Posterior cingulate gyrus (tissue), 11 donors: ENCODE measurements at regions not wholly inside any gene's neighbourhood (a gene's known extent, or its start where the extent isn't known, plus 50 kb on each side); places are given as distances from the start of the nearest gene placed in this dataset.
"Not testable (repeated sequence)": the region's sequence is repeated elsewhere in the genome, so short reads cannot be mapped to it uniquely, and the experiment has no call there.

Experiments
- DNase-seq, 10 donors: peaks; one replicate each; pipeline versions ENCODE4 v3.0.0 to v3.0.0-alpha.2; 2020 to 2021; ENCODE audit warnings: mixed read lengths in 3 of 10
- intact Hi-C: fragments of 100-400 bp; cut with DNase I; formaldehyde crosslinking; loops from one replicate; pipeline ENCODE4 v1.15.1; 2023

- no peak for DNase-seq
- intact Hi-C loops, result no loop called here
These were observed 385.7 kb downstream of the MBD2 start for GRCh38 chr18:53838746-53839145.

DNA sequence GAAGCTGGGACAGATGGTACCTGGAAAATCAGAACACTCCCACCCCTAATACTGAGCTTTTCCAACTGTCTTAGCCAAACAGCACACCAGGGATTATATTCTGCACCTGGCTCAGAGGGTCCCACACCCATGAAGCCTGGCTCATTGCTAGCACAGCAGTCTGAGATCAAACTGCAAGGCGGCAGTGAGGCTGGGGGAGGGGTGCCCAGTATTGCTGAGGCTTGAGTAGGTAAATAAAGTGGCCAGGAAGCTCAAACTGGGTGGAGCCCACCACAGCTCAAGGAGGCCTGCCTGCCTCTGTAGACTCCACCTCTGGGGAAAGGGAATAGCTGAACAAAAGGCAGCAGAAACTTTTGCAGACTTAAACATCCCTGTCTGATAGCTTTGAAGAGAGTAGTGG lies 403.3 kb downstream of the MBD2 start:
- DNase-seq, intact Hi-C loops: not testable (repeated sequence)

- DNase-seq, result no peak
- intact Hi-C loops, result no loop called here
These were observed 404.8 kb downstream of the MBD2 start for GRCh38 chr18:53819671-53820070.

DNA sequence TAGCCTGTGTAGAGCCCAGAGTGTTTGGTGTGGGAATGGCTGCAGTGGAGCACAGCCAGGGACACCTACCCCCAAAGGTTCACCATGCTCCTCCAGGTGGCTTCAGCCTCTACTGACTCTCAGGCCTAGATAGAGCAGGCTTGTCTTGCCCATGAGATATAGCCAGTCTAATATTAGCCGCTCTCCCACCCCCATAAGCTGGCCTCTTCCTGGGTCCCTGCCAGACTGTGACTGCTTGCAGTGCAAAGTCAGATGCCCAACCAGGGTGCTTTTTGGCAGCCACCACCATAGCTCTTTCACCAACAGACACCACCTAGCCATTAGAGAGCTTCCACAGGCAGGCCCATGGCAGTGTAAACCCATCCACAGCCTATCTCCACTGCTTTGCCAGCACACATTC lies 405.3 kb downstream of the MBD2 start:
- DNase-seq, result no peak
- intact Hi-C loops, result no loop called here

- intact Hi-C loops, result no loop called here
These were observed 406.2 kb downstream of the MBD2 start for GRCh38 chr18:53817976-53818950.

DNA sequence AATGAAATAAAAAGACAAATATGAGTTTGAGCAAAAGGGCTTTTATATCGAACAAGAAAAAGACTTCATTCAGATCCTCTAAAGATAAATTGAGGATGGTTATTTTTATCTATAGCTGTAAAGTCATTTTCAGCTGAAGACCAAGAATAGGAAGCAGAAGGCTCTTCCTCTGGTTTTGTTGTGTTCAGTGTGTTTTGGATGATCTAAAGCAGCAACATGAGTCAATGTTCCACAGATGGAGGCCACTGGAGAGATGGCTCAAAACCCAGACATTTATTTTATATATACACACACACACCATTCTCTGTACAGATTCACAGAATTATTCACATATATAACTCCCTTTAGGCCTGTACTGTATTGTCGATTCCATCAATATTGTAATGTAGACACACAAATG lies 424.3 kb downstream of the MBD2 start:
- intact Hi-C loops, result no loop called here
- no peak for DNase-seq

More at GRCh38 chr18:53817976-53818950, 406.2 kb downstream of the MBD2 start:
- DNase-seq, result no peak

- no peak for DNase-seq
- intact Hi-C loops, result no loop called here
These were observed 425.3 kb downstream of the MBD2 start for GRCh38 chr18:53799134-53799533.

DNA sequence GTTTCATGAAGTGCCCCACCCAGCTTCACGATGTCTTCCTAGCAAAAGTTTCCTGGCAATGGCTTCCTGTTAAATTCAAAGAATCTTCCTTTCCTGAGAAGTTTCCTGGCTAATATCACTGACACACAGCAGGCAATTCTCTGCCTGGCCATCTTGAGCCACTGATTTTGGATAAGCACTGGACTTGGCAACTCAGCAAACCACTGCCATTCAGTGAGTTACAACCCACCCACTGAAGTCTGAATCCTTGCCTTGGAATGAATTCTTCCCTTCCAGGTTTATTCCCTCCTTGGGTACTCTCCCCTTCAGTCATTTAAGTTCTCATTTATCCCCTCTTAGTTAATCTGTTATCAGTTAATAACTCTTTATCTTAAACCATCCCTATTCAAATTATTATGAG lies 426.0 kb downstream of the MBD2 start:
- intact Hi-C loops, result no loop called here
- DNase-seq, result no peak

DNA sequence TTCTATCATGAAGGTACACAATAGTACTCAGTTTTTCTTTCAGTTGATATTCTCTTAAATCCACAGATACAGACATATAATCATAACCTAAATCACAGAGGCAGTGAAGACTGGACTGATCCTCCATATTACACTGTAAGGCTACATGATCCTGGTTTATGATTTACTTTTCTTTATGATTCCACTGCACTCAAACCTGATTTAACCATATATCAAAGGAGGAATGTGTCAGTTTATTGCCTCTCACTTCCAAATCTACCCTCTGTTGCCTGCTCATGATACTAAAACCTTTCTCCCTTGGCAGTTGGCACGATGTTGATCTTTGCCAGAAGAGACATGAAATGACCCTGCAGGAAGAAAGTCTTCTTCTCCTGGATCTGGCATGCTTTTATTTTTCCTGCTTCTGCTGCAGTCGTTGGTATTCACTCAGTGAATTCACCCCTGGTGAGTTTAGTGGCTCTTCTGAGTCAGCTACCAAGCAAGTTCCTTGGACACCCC lies 426.4 kb downstream of the MBD2 start:
- no peak for DNase-seq
- intact Hi-C loops, result no loop called here

- no peak for DNase-seq
- intact Hi-C loops, result no loop called here
These were observed 428.3 kb downstream of the MBD2 start for GRCh38 chr18:53796040-53796729.

- DNase-seq, result no peak
- intact Hi-C loops, result no loop called here
These were observed 428.9 kb downstream of the MBD2 start for GRCh38 chr18:53795610-53796009.

DNA sequence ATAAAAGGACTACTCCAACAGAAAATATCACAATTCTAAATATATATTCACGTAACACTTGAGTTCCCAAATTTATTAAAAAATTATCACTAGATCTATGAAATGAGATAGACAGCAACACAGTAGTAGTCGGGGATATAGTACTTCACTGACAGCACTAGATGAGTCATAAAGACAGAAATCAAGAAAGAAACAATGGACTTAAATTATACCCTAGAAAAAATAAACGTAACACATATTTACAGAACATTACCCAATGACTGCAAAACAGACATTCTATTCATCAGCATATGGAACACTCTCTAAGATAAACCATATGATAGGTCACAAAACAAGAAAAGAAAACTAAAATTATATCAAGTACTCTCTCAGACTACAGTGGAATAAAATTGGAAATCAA lies 429.4 kb downstream of the MBD2 start:
- intact Hi-C loops, result no loop called here
- DNase-seq, result no peak

- DNase-seq, result no peak
- intact Hi-C loops, result no loop called here
These were observed 431.7 kb downstream of the MBD2 start for GRCh38 chr18:53792762-53793161.

DNA sequence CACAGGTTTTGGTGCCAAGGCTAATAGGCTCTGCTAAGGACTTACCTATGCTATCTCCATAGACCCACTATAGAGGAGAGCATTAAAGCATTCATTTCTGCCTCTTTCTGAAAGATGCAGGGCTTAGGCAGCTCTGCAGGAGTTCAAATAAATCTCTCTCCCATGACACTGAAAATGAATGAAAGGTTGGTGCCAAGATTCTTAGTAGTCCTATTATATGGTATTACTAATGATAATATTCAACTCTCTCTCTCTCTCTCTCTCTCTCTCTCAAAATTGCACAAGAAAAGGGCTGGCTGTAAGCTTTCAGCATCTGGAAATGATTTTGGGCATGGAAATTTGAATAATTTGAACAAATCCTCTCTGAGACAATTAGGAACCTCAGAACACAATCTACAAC lies 433.7 kb downstream of the MBD2 start:
- no peak for DNase-seq
- intact Hi-C loops, result no loop called here

- intact Hi-C loops, result no loop called here
- DNase-seq, result no peak
These were observed 434.9 kb downstream of the MBD2 start for GRCh38 chr18:53789376-53790247.

DNA sequence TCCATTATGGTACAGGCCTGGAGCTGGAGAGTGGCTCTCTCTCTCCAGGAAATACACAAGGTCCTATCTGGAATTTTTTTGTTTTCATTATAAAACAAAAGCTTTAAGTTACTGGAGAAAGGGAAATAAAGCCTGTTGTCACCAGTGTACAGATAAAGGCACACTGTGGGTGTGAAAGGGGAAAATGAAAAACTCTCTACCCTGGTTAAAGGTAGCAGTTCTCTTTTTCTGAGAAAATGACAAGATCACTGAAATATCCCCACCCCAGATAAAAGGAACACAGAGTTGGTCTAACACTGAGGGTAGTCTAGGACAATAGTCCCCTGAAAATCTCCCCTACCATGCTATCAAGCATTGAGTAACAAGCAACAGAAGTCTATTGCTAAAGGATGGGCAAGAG lies 438.7 kb downstream of the MBD2 start:
- intact Hi-C loops, result no loop called here
- no peak for DNase-seq

- intact Hi-C loops, result no loop called here
- DNase-seq, result no peak
These were observed 440.2 kb downstream of the MBD2 start for GRCh38 chr18:53784253-53784652.

- no peak for DNase-seq
- intact Hi-C loops, result no loop called here
These were observed 443.8 kb downstream of the MBD2 start for GRCh38 chr18:53780666-53781065.

- no peak for DNase-seq
- intact Hi-C loops, result no loop called here
These were observed 452.2 kb downstream of the MBD2 start for GRCh38 chr18:53772293-53772692.

DNA sequence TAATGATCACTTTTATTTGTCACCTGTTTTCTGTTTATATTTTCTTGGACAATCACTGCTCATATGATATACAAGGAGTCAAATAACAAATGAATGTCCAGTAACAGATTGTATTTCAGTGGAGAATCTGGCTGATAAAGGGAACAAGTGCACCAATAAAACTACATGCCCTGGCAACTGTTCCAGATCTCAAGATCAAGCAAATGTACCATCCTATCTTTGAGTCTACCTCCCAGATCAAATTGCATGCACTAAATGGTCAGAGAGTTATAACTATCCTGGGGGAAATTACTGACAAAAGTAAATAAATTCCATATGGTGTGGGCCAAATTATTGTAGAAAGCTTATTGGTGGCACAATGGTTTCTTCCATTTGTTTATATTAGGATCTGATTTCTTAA lies 452.8 kb downstream of the MBD2 start:
- intact Hi-C loops, result no loop called here
- no peak for DNase-seq

DNA sequence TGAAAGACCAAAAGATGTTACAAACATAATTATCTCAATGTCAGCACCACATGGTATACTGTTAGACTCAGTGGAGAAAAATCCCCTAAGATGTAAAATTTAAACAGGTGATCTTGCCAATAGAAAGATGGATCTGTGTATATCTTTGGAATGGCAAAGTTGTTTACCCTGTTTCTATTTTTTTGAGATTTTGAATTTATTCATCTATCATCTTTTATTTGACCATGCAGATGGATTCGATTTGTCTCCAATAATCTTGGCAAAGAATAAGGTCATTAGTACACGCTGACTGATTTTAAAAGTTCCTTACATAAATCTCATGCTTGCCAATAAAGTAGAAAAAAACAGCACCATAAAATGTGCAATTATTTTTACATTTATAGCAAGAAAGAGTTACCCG lies 459.3 kb downstream of the MBD2 start:
- no peak for DNase-seq
- intact Hi-C loops, result no loop called here
